Left ventricle myocardium inferior (tissue), 1 donor: ENCODE measurements at regions not wholly inside any gene's neighbourhood (a gene's known extent, or its start where the extent isn't known, plus 50 kb on each side); places are given as distances from the start of the nearest gene placed in this dataset.

Experiments used
- DNase-seq: peaks from one replicate; pipeline ENCODE4 v3.0.0-alpha.2; 2020
- H3K27ac ChIP-seq: fragments of 200-600 bp; replicated peaks from 2 replicates; pipeline ENCODE4 v1.8.0; 2021
- H3K27me3 ChIP-seq: fragments of 200-600 bp; 2 replicates; pipeline ENCODE4 v1.8.0; 2021; ENCODE audit warnings: low read depth
- H3K36me3 ChIP-seq: fragments of 200-600 bp; 2 replicates; pipeline ENCODE4 v1.8.0; 2021
- H3K4me1 ChIP-seq: fragments of 200-600 bp; 2 replicates; pipeline ENCODE4 v1.8.0; 2021
- H3K4me3 ChIP-seq: fragments of 200-600 bp; 2 replicates; pipeline ENCODE4 v1.8.0; 2021; ENCODE audit warnings: mild to moderate bottlenecking, moderate library complexity
- H3K9me3 ChIP-seq: fragments of 200-600 bp; replicated peaks from 2 replicates; pipeline ENCODE4 v1.8.0; 2021
- CTCF ChIP-seq: fragments of 200-600 bp; IDR thresholded peaks from 2 replicates; pipeline ENCODE4 v1.8.0; 2021; ENCODE audit warnings: antibody characterized with exemption, mild to moderate bottlenecking, borderline replicate concordance
- intact Hi-C: fragments of 100-400 bp; cut with micrococcal nuclease; formaldehyde crosslinking; loops from one replicate; pipeline ENCODE4 v1.11.0; 2022
- donor health status: DM: no; HTN: yes; CAD: no; lungs with severe emphysema.

GRCh38 chr3:73295876-73296635, 234.6 kb downstream of the EBLN2 start:
- no peaks in the 10 kb centered on the region for H3K27me3 ChIP-seq
- H3K36me3 ChIP-seq: no peaks in the 10 kb centered on the region
- H3K9me3 ChIP-seq: no peaks in the 10 kb centered on the region
- no peak overlapping the region for H3K4me3 ChIP-seq
- H3K27ac ChIP-seq: no peak overlapping the region
- H3K4me1 ChIP-seq: no peaks in the 10 kb centered on the region
- intact Hi-C loops: no loop called here
- no peak for DNase-seq
- TF ChIP-seq CTCF: no peak

DNA sequence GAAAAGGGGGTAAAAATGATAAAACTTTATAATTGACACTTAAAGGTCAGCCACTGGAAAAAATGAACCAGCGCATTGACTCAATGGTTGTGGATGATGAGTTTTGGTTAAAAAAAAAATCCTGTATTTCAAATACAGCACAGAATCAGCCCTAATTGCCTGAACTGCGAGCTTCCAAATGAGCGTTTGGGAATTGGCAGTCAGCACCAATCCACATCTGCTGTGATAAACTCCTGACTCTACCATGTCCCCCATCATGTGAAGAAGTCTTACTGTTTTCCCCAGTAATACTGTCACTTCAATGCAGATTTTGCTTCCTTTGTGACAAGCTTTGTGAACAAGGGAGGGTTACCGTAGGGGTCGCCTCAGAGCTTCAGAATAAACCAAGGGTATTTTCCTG, 235.4 kb downstream of the EBLN2 start:
- no peaks in the 10 kb centered on the region for H3K4me1 ChIP-seq
- TF ChIP-seq CTCF: no peak
- no peaks in the 10 kb centered on the region for H3K9me3 ChIP-seq
- no peaks in the 10 kb centered on the region for H3K27me3 ChIP-seq
- DNase-seq: no peak
- no peak overlapping the region for H3K4me3 ChIP-seq
- intact Hi-C loops: no loop called here
- no peaks in the 10 kb centered on the region for H3K36me3 ChIP-seq
- H3K27ac ChIP-seq: no peak overlapping the region

GRCh38 chr3:73298243-73299183, 237.1 kb downstream of the EBLN2 start:
- TF ChIP-seq CTCF: no peak
- intact Hi-C loops: no loop called here
- H3K27ac ChIP-seq: no peak overlapping the region
- no peak overlapping the region for H3K4me3 ChIP-seq
- no peaks in the 10 kb centered on the region for H3K36me3 ChIP-seq
- no peaks in the 10 kb centered on the region for H3K4me1 ChIP-seq
- no peak for DNase-seq
- H3K9me3 ChIP-seq: no peaks in the 10 kb centered on the region
- peaks cover 11% of the 10 kb centered on the region for H3K27me3 ChIP-seq

DNA sequence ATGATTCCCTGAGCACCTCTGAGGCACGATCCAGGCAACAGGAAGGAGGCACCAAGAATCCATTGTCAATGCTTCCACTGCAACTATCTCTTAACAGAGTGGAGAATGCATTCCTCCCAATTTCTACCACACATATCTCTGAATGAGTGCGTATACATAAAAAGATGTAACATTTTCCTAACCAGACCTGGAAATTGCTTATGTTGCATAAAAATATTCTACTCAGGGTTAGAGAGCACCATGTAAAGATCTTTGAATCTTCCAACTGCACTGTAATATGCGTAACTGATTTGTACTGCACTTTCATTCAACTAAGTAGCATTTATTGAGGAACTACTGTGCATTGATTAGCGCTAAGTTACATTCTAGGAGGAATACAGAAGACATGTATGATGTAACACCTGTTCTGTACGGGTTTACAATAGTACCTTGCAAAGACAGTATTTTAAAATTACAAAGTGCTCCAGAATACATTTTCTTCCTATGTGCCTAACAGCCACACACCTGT, 237.8 kb downstream of the EBLN2 start:
- intact Hi-C loops: no loop called here
- H3K4me3 ChIP-seq: no peak overlapping the region
- H3K27me3 ChIP-seq: peaks cover 11% of the 10 kb centered on the region
- DNase-seq: no peak
- no peak for TF ChIP-seq CTCF
- H3K36me3 ChIP-seq: no peaks in the 10 kb centered on the region
- no peaks in the 10 kb centered on the region for H3K4me1 ChIP-seq
- H3K27ac ChIP-seq: no peak overlapping the region
- no peaks in the 10 kb centered on the region for H3K9me3 ChIP-seq

DNA sequence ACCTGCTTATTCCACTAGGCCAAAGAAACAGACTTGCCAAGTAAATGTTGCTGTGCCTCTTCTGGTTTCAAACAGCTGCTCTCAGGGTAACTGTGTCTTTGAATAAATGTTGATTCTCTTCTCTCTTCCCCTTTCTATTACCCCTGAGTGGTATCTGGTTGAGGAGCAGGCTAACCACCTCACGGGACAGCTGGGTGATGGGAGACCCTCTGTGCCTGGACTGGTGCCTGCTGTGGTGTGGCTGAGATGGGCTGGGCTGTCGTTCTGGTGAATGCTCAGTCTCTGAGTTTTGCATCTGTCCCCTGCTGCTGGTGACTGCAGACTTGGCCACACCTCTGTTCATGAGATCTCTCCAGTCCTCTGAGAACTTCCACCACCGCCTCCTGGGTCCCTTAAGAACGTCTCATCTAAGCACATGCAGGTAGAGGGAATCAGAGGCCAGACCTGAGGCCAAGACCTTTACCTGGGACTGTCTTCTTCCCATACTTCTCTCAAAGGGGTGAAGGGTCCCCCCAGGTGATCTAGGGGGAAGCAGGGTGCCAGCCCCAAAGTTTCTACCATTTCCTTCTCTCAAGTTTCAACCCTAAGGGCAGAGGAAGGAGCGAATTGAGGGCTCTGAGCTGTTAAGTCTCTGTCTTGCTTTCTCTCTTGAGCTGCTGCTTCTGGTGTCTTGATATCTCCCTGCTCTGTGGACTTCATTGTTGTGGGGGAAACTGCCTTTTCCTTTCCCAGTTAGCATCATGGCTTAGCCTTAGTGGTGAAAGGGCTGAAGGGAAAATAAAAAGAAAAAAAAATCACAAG, 252.9 kb downstream of the EBLN2 start:
- Histone ChIP-seq H3K27ac (no peak overlapping the region), H3K27me3 (no peaks in the 10 kb centered on the region), H3K36me3 (no peaks in the 10 kb centered on the region), H3K9me3 (peaks cover 4% of the 10 kb centered on the region), H3K4me1 (no peaks in the 10 kb centered on the region), H3K4me3 (no peak overlapping the region)
- DNase-seq: no peak
- intact Hi-C loops: no loop called here
- no peak for TF ChIP-seq CTCF
